ENCODE measurements at regions not wholly inside any gene's neighbourhood (a gene's known extent, or its start where the extent isn't known, plus 50 kb on each side); places are given as distances from the start of the nearest gene placed in this dataset.

GRCh38 chr15:38895326-38896255 is 331.0 kb upstream of the RASGRP1 start:
- no peak for TF ChIP-seq CTCF (IDR thresholded peaks at IDR 0.05; ENCODE audit: low read length)
- no peak for TF ChIP-seq EZH2 (optimal IDR thresholded peaks at IDR 0.05; ENCODE audit: low read depth, low read length)

Data from MM.1S (cell line).